GM18951 (cell line): ENCODE measurements at regions not wholly inside any gene's neighbourhood (a gene's known extent, or its start where the extent isn't known, plus 50 kb on each side); places are given as distances from the start of the nearest gene placed in this dataset.

Source experiments
- POLR2A ChIP-seq: IDR thresholded peaks from 4 replicates; pipeline ENCODE4 v1.6.1; 2011; ENCODE audit warnings: mild to moderate bottlenecking; ENCODE audit not compliant: insufficient read length, insufficient read depth; ENCODE audit errors: extremely low read depth
- in situ Hi-C: fragments of 300-500 bp; cut with MboI; formaldehyde crosslinking; loops from one replicate; pipeline ENCODE4 v1.12.0; 2022; ENCODE audit warnings: low sequenced_read_pairs, mixed read lengths, inconsistent platforms; ENCODE audit not compliant: unreplicated experiment

DNA sequence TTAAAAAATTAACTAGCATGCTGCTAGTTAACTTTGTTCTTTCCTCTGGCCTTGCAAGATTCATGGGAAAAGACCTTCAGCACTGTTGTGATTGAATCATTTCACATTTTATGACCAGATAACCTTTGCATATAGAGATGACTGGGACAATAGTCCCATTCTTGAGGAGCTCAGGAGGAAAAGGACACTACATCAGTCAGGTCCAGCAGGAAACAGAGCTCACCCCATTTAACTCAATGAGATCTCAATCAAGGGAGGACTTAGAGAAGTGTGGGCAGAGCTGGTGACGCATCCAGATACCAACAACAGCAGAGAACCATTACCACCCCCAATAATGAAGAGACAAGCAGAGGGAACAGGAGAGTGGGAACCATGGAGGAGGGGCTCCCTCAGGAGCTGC is 109.4 kb upstream of the GUCA2B start:
- no peak for TF ChIP-seq POLR2A
- in situ Hi-C loops: no loop called here

DNA sequence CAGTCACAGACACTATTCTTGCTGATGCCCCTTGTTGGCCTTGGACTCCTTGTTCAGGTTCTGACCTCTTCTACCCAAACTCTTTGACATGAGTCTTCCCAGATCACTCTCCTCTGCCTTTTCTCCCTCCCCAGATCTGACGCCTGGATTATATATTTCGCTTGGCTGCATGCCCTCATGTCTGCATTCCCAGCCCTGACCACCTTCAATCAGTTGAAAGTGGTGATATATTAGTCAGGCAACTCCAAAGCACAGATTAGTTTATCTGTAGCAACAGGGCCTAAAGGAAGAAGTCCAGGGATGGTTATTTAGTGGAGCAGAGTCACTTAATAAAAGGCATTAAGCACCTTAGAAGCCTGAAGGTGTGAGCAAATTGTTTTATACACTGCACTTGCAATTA is 110.0 kb upstream of the GUCA2B start:
- in situ Hi-C loops: no loop called here
- TF ChIP-seq POLR2A: no peak

DNA sequence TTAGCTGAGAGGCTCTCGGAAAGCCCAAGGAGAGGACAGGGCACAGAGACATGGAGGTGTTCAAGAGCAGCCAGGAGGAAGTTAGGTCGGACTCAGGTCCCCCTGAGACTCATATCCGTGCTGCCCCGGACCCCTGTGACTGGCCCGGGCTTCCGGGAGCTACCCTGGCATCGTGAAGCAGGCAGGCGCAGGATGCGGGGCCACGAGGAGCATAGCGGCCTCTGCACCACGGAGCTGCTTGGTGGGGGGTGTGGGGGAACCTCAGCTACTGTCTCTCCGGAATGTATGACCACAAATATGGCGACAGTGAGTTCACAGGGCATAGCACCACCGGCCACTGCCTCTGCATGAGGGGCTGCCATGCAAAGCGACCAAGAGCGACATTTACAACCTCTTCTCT is 112.2 kb upstream of the GUCA2B start:
- in situ Hi-C loops: no loop called here
- TF ChIP-seq POLR2A: no peak

DNA sequence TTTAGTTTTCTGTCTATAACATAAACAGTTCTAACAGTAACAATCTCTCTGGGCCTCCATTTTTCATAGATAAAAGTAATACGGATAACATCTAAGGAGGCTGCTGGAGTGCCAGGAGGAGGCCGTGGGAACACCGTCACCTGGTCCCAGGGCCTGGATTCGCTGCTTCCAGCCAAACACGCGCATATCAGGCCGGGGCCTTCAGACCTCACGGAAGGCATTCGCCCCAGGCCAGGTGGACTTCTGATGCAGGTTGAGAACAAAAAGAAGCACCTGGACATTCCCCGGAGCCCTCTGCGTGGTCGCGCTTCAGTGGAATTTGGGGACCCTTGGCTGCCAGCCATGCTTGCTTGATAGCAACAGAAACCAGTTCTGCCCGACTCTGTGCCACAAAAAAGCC is 113.1 kb upstream of the GUCA2B start:
- in situ Hi-C loops: no loop called here

DNA sequence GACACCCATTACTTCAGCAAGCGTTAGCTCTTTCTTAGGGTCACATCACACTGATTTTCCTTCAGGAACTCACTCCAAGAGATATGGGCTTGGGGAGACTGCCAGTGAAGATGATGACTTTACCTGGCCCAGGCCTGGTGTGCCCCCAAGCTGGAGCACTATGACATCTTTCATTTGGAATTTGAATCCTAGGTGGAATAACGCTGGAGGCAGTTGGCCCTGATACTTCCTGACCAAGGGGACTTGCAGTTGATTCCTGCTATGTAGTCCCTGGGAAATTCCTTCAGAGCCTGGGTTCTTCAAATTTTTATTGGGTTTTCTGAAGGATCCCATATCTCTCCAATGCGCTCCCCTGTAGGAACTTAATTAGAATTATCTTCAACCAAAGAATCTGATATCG is 114.9 kb upstream of the GUCA2B start:
- in situ Hi-C loops: no loop called here
- no peak for TF ChIP-seq POLR2A

More for the DNA sequence above, 113.1 kb upstream of the GUCA2B start:
- no peak for TF ChIP-seq POLR2A

DNA sequence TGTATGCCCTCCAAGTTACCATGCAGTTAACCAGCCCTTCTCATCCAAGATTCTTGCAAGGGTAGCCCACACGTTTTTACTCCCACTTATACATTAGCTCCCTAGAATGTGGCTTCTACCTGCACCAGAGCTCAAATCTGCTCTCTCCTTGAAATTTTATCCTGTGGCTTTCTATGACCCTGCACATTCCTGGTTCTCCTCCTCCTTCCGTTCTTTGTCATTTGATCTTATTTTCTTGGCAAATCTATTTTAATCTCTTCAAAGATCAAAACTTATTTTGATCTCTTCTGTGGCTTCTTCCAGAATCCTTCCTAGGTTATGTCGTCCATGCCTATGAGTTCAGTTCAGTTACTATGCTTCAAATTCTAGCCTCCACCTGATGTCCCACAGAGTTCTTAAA is 115.6 kb upstream of the GUCA2B start:
- TF ChIP-seq POLR2A: no peak
- in situ Hi-C loops: no loop called here

DNA sequence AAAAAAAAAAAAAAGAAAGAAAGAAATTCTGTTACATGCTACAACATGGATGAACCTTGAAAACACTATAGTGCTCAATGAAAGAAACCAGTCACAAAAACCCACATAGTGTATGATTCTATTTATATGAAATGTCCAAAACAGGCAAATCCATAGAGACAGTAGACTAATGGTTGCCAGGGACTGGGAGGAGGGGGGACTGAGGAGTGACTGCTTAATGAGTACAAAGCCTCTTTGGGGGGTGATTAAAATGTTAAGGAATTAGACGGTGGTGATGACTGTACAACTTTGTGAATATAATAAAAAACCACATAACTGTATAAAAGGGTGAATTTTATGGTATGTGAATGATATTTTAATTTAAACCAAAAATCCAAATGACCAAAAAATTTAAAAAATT is 116.0 kb upstream of the GUCA2B start:
- in situ Hi-C loops: no loop called here
- no peak for TF ChIP-seq POLR2A

DNA sequence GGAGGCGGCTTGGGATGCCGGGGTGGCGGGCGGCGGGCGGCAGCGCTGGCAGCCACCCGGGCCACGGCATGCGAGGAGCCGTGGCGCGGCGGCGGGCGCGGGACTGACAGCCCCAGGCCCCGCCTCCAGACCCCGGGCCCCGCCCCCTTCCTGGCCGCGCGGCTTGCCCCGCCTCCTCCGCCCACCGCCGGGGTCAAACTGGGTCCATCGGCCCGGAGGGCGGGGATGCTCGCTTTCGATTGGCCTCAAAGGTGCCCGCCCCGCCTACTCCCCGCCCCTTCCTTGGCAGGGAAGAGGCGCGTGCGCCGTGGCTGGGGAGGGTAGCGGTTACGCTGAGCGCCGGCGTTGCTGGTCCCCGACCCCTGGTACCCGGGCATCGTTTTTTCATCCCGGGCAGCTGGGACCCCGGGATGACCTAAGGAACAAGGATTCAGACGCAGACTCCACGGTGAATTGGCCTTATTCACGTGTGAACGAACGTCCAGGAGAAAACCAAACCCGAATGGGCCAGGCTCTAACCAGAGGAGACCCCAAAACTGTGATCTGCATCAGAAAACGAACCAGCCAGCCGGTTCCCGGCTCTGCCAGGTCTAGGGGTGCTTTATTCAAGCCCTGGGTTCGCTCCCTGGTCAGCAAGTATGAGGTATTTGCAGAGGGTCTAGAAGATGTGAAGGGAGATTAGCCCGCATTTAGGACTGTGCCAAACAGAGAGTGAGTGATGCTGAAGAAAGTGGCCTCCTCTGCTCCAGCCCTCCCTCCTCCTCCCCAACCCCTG is 117.2 kb upstream of the GUCA2B start:
- TF ChIP-seq POLR2A: peak; percentile 73

DNA sequence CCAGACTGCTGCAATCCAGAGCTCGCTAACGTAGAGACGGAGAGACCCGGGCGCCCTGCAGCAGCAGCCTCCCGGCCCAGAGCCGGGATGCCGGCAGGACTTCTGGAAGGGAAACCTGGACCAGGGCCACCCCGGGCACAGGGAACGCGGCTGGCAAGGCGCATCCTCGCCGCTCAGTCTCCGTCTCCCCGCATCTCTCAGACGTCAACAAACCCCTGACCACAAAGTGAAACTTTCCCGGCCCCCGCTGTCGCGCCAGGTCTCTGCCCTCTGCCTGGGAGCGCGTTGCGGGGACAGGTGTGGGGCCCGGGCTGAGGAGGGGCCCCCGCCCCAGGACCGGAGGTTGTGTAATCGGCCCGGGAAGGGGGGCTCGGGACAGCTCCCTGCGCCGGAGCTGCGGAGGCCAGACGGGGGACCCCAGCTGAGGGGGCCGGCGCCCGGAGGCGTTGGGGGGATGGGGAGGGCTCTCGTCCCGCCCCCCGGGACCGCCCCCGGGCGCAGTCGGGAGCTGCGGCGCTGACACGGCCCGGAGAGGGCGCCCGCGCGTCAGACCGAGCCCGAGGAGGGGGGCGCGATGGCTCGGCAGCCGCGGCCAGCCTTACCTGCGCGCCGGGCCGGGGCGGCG is 116.6 kb upstream of the HIVEP3 start:
- in situ Hi-C loops: no loop called here

More for the DNA sequence above, 117.2 kb upstream of the GUCA2B start:
- in situ Hi-C loops: no loop called here

DNA sequence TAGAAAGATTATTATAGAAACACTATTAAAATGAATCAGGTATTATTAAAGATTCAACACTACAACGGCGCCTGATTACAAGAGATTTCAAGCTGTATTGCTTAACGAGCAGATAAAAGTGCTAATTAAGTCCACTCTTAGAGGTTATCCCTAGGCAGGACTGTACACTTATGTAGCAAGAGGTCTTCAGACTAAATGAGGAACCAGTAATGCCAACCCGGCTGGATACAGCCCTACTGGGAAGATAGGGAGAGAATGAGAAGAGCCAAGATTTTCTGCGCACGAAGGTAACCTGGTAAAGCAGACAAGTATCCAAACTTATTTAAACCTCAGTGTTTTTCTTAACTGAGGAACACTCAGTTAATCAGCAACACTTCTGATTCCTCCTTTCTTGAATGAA is 115.7 kb upstream of the HIVEP3 start:
- TF ChIP-seq POLR2A: no peak
- in situ Hi-C loops: no loop called here

More for the DNA sequence above, 116.6 kb upstream of the HIVEP3 start:
- no peak for TF ChIP-seq POLR2A

DNA sequence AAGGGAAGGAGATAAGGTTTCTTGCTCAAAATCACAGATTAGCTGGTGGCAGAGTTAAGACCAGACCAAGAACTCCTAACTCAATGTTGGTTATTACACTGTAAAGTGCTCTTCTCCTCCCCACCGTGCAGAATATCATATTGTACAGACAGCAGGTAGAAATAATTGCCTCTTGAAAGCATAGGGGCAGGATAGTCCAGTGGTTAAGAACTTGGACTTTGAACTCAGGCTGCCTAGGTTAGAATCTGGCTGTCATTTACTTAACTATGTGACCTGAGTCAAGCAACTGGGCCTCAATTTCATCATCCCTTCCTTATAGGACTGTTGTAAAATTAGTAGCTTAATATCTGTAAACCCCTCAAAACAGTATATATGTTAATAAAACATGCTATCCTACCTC is 114.9 kb upstream of the HIVEP3 start:
- no peak for TF ChIP-seq POLR2A
- in situ Hi-C loops: no loop called here

DNA sequence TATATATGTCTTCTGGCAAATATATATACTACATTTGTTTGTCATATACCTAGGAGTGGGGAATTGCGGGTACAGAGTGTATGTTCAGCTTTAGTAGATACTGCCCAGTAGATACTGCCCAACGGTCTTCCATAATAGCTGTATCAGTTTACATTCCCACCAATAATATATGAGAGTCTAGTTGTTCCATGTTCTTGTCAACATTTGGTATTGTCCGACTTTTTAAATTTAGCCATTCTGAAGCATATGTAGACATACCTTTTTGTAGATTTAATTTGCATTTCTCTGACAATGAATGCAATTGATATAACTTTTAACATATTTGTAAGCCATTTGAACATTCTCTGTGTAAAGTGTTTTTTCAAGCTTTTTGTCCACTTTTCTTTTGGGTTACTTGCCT is 99.0 kb upstream of the HIVEP3 start:
- in situ Hi-C loops: no loop called here
- TF ChIP-seq POLR2A: no peak

DNA sequence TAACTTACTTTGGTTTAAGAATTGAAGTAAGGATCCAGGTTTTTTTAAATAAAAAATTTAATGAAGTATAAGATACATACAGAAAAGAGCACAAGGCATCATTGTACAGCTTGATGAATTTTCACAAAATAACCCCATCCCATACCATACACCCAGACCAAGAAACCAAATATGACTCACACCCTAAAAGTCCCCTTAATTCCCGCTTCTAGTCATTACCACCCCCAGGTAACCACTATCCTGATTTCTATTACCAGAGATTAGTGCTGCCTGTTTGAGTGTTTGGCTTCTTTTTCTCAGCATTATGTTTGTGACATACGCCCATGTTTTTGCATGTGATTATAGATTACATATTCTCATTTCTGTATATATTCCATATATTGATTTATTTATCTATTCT is 98.5 kb upstream of the HIVEP3 start:
- TF ChIP-seq POLR2A: no peak
- in situ Hi-C loops: no loop called here

DNA sequence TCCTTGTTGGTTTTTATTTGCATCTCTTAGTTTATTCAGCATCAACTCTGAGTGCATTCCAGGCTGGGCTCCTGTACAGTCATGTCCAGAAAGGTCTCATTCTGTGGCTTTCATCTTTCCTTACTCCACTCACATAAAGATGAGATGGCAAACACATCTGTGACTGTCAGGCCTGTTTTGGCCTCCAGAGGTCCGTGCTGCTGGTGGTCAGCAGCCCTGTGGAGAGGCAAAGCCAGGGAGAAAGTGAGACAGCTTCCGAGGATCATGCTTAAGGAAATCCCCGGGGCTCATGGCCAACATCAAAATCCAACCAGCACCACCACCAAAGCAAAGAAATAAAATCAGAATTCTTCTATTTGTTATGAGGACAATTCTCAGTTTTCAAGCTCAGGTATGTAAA is 96.1 kb upstream of the HIVEP3 start:
- in situ Hi-C loops: no loop called here
- no peak for TF ChIP-seq POLR2A

DNA sequence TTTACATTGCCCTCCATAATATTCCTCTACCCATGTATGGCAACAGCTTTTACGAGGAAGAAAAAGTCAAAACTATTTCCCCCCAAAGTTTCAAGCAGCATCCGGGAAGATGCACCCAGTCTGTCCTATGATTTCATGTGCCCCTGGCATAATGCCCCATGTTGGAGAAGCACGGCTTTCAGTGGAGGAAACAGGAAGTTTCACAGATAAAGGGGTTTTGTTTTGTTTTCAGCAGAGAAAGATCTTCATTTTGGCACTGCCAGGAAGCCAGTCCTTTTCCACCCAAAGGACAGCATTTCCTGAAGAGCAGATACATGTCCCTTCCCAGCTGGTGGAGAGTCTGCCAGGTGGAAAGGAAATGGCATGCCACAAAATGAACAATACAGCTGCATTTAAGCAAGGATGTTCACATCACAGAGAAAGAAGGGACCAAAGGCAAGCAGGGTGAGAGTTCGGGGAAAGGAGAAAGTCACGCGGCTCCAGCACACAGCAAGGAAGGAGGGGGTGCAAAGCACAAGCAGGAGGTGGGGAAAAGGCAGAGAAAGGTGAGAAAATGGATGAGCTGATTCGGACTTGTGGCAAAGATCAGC is 95.3 kb upstream of the HIVEP3 start:
- TF ChIP-seq POLR2A: no peak
- in situ Hi-C loops: no loop called here

DNA sequence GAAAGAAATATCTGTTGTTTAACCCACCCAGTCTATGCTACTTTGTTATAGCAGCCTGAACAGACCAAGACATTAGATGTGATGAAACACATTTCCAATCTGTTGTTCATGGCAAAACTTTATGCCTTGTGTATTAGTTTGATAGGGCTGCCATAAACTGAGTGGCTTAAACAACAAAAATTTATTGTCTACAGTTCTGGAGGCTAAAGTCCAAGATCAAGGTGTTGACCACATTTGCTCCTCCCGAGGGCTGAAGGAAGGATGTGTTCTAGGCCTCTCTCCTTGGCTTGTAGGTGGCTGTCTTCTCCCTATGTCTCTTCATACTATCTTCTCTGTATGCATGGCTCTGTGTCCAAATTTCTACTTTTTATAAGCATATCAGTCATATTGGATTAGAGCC is 94.1 kb upstream of the HIVEP3 start:
- in situ Hi-C loops: no loop called here
- TF ChIP-seq POLR2A: no peak
